ENCODE measurements at regions not wholly inside any gene's neighbourhood (a gene's known extent, or its start where the extent isn't known, plus 50 kb on each side); places are given as distances from the start of the nearest gene placed in this dataset.

GRCh38 chr1:195019385-195019784 lies 1588.9 kb downstream of the KCNT2 start:
- in situ Hi-C loops (cut with HindIII; ENCODE audit: low sequenced_read_pairs) = no loop called here

GRCh38 chr1:195012995-195013394 lies 1595.2 kb downstream of the KCNT2 start:
- in situ Hi-C loops (cut with HindIII; ENCODE audit: low sequenced_read_pairs) = no loop called here

GRCh38 chr1:195005338-195005737 lies 1602.9 kb downstream of the KCNT2 start:
- in situ Hi-C loops (cut with HindIII; ENCODE audit: low sequenced_read_pairs) = no loop called here

GRCh38 chr1:194990483-194990882 lies 1617.8 kb downstream of the KCNT2 start:
- in situ Hi-C loops (cut with HindIII; ENCODE audit: low sequenced_read_pairs) = no loop called here

- in situ Hi-C loops (cut with HindIII; ENCODE audit: low sequenced_read_pairs) = no loop called here
Observed at GRCh38 chr1:194975913-194976312, 1632.3 kb downstream of the KCNT2 start.

- in situ Hi-C loops (cut with HindIII; ENCODE audit: low sequenced_read_pairs) = no loop called here
Observed at GRCh38 chr1:194968916-194969315, 1639.3 kb downstream of the KCNT2 start.

GRCh38 chr1:194959795-194960194 lies 1648.4 kb downstream of the KCNT2 start:
- in situ Hi-C loops (cut with HindIII; ENCODE audit: low sequenced_read_pairs) = no loop called here

GRCh38 chr1:194952171-194952570 lies 1656.1 kb downstream of the KCNT2 start:
- in situ Hi-C loops (cut with HindIII; ENCODE audit: low sequenced_read_pairs) = no loop called here

- in situ Hi-C loops (cut with HindIII; ENCODE audit: low sequenced_read_pairs) = no loop called here
Observed at GRCh38 chr1:194950584-194950983, 1657.7 kb downstream of the KCNT2 start.

GRCh38 chr1:194940336-194941030 lies 1667.8 kb downstream of the KCNT2 start:
- in situ Hi-C loops (cut with HindIII; ENCODE audit: low sequenced_read_pairs) = no loop called here

- in situ Hi-C loops (cut with HindIII; ENCODE audit: low sequenced_read_pairs) = no loop called here
Observed at GRCh38 chr1:194935864-194936263, 1672.4 kb downstream of the KCNT2 start.

- in situ Hi-C loops (cut with HindIII; ENCODE audit: low sequenced_read_pairs) = no loop called here
Observed at GRCh38 chr1:194931166-194931565, 1677.1 kb downstream of the KCNT2 start.

- in situ Hi-C loops (cut with HindIII; ENCODE audit: low sequenced_read_pairs) = no loop called here
Observed at GRCh38 chr1:194930132-194930531, 1678.1 kb downstream of the KCNT2 start.

- in situ Hi-C loops (cut with HindIII; ENCODE audit: low sequenced_read_pairs) = no loop called here
Observed at GRCh38 chr1:194929357-194929756, 1678.9 kb downstream of the KCNT2 start.

GRCh38 chr1:194919146-194919545 lies 1689.1 kb downstream of the KCNT2 start:
- in situ Hi-C loops (cut with HindIII; ENCODE audit: low sequenced_read_pairs) = no loop called here

GRCh38 chr1:194917769-194918168 lies 1690.5 kb downstream of the KCNT2 start:
- in situ Hi-C loops (cut with HindIII; ENCODE audit: low sequenced_read_pairs) = no loop called here

GRCh38 chr1:194908643-194909042 lies 1699.6 kb downstream of the KCNT2 start:
- in situ Hi-C loops (cut with HindIII; ENCODE audit: low sequenced_read_pairs) = no loop called here

- in situ Hi-C loops (cut with HindIII; ENCODE audit: low sequenced_read_pairs) = no loop called here
Observed at GRCh38 chr1:194903524-194903923, 1704.7 kb downstream of the KCNT2 start.

- in situ Hi-C loops (cut with HindIII; ENCODE audit: low sequenced_read_pairs) = no loop called here
Observed at GRCh38 chr1:194889310-194889709, 1702.9 kb upstream of the B3GALT2 start.

- in situ Hi-C loops (cut with HindIII; ENCODE audit: low sequenced_read_pairs) = no loop called here
Observed at GRCh38 chr1:194870860-194871259, 1684.4 kb upstream of the B3GALT2 start.

GRCh38 chr1:194866153-194866552 lies 1679.7 kb upstream of the B3GALT2 start:
- in situ Hi-C loops (cut with HindIII; ENCODE audit: low sequenced_read_pairs) = no loop called here

- in situ Hi-C loops (cut with HindIII; ENCODE audit: low sequenced_read_pairs) = no loop called here
Observed at GRCh38 chr1:194865383-194865782, 1679.0 kb upstream of the B3GALT2 start.

- in situ Hi-C loops (cut with HindIII; ENCODE audit: low sequenced_read_pairs) = no loop called here
Observed at GRCh38 chr1:194862129-194862528, 1675.7 kb upstream of the B3GALT2 start.

All from endothelial cell of hepatic sinusoid (primary cell).